Activated CD8-positive, alpha-beta T cell treated with anti-CD3 and anti-CD28 coated beads for 36 hours (primary cell): ENCODE measurements at regions not wholly inside any gene's neighbourhood (a gene's known extent, or its start where the extent isn't known, plus 50 kb on each side); places are given as distances from the start of the nearest gene placed in this dataset.

Source experiments
- ATAC-seq: fragments of 200-7000 bp; cut with Tn5 transposase; one replicate; pipeline ENCODE4 v1.10.0; 2021; ENCODE audit warnings: mild to moderate bottlenecking, moderate library complexity
- CTCF ChIA-PET: fragments of 350-600 bp; sonication (Branson Sonifier 250); formaldehyde crosslinking; loops from one replicate; lab custom pipeline; 2021; ENCODE audit warnings: antibody characterized with exemption; lab: Charles Lee
- POLR2A ChIA-PET: fragments of 350-600 bp; sonication (Branson Sonifier 250); formaldehyde crosslinking; loops from one replicate; lab custom pipeline; 2021; ENCODE audit warnings: antibody characterized with exemption; lab: Charles Lee
- DNase-seq: peaks from one replicate; pipeline ENCODE4 v3.0.0-alpha.2; 2020
- H3K27ac Mint-ChIP-seq: one replicate; pipeline ENCODE4 v1.8.0; 2021; ENCODE audit warnings: mild to moderate bottlenecking, mixed read lengths
- H3K27me3 Mint-ChIP-seq: one replicate; pipeline ENCODE4 v1.8.0; 2021; ENCODE audit warnings: mixed read lengths
- H3K36me3 Mint-ChIP-seq: one replicate; pipeline ENCODE4 v1.8.0; 2021; ENCODE audit warnings: low read depth, mixed read lengths
- H3K4me1 Mint-ChIP-seq: one replicate; pipeline ENCODE4 v1.8.0; 2021; ENCODE audit warnings: low read depth, mixed read lengths
- H3K4me3 Mint-ChIP-seq: one replicate; pipeline ENCODE4 v1.8.0; 2021; ENCODE audit warnings: mild to moderate bottlenecking, moderate library complexity, mixed read lengths
- H3K9me3 Mint-ChIP-seq: one replicate; pipeline ENCODE4 v1.8.0; 2021; ENCODE audit warnings: mixed read lengths
- intact Hi-C: fragments of 100-400 bp; cut with micrococcal nuclease; formaldehyde crosslinking; loops from one replicate; pipeline ENCODE4 v1.10.0; 2022
- TF ChIP-seq, protein P1 (sequence below): fragments of 200-600 bp; IDR thresholded peaks from one replicate; pipeline ENCODE4 v1.8.0; 2022; ENCODE audit warnings: antibody characterized with exemption, mild to moderate bottlenecking

DNA sequence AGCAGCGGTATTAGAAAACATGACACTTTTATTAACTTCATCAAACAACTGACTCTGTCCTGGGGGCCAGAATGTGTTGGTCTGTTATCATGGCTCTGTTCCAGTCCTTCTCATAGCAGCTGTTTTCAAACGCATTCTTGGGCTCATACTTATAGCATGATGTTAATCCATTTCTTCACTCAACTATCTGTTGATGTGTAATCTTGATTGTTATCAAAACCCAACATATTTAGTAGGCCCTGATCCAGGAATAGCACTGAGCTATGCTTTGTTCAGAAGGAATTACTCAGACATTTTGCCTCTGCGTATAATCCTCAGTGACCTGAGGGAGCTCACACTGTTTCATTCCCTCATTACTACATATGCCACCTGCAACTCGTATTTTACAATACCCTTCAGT lies 315.9 kb downstream of the BMP4 start:
- Mint-ChIP-seq H3K4me3 (no peak overlapping the region), H3K4me1 (no peaks in the 10 kb centered on the region), H3K9me3 (peaks cover 4% of the 10 kb centered on the region), H3K27me3 (no peaks in the 10 kb centered on the region), H3K27ac (no peak overlapping the region), H3K36me3 (no peaks in the 10 kb centered on the region)
- ChIA-PET POLR2A (no interaction called here), CTCF (no interaction called here)
- ATAC-seq (no peak), DNase-seq (no peak)
- TF ChIP-seq, protein P1, sequence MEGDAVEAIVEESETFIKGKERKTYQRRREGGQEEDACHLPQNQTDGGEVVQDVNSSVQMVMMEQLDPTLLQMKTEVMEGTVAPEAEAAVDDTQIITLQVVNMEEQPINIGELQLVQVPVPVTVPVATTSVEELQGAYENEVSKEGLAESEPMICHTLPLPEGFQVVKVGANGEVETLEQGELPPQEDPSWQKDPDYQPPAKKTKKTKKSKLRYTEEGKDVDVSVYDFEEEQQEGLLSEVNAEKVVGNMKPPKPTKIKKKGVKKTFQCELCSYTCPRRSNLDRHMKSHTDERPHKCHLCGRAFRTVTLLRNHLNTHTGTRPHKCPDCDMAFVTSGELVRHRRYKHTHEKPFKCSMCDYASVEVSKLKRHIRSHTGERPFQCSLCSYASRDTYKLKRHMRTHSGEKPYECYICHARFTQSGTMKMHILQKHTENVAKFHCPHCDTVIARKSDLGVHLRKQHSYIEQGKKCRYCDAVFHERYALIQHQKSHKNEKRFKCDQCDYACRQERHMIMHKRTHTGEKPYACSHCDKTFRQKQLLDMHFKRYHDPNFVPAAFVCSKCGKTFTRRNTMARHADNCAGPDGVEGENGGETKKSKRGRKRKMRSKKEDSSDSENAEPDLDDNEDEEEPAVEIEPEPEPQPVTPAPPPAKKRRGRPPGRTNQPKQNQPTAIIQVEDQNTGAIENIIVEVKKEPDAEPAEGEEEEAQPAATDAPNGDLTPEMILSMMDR, result no peak
- intact Hi-C loops, result no loop called here

DNA sequence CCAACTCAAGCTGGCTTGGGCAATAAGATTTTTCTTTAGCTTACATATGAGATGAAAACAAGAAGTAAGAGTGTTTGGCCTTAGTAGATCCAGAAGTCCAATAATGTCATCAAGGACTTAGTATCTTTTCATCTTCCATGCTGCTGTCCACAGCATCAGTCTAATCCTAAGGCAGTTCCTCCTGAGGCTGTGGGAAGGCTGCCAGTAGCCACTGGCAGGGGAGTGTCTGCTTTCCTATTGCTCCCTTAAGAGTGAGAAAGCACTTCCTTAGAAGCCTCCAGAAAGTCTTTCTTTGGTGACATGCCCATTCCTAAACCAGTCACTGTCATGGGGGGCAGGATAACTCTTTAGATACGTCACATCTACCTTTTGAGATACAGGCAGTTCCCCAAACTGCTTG lies 317.7 kb downstream of the BMP4 start:
- H3K4me1 Mint-ChIP-seq, result no peaks in the 10 kb centered on the region
- CTCF ChIA-PET, result no interaction called here

DNA sequence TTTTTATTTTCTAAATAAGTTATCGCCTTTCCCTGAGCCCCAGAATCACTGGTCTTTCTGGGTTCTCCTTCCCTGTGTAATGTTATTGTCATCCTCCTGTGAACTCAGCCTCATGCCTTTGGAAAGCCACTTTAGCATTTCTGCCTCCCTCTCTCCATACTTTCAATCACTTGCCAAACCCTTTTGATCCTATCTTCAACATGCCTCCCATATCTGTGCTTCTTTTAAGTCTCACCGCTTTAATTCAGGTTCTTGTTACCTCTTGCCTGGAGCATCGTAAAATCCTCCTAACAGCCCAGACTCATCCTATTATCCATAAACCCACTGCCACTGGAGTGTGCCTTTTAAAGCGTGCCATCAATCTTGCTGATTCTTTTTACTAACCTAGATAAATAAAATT lies 321.8 kb downstream of the BMP4 start:
- DNase-seq (no peak), ATAC-seq (no peak)
- H3K4me1 Mint-ChIP-seq, result no peaks in the 10 kb centered on the region
- H3K36me3 Mint-ChIP-seq, result no peaks in the 10 kb centered on the region
- H3K27me3 Mint-ChIP-seq, result no peaks in the 10 kb centered on the region
- ChIA-PET CTCF (no interaction called here), POLR2A (no interaction called here)
- intact Hi-C loops, result no loop called here
- H3K27ac Mint-ChIP-seq, result no peak overlapping the region
- peaks cover 3% of the 10 kb centered on the region for H3K9me3 Mint-ChIP-seq
- TF ChIP-seq, protein P1, result no peak
- H3K4me3 Mint-ChIP-seq, result no peak overlapping the region

More for the DNA sequence above, 317.7 kb downstream of the BMP4 start:
- POLR2A ChIA-PET, result no interaction called here
- Mint-ChIP-seq H3K36me3 (no peaks in the 10 kb centered on the region), H3K4me3 (no peak overlapping the region), H3K9me3 (peaks cover 7% of the 10 kb centered on the region), H3K27me3 (no peaks in the 10 kb centered on the region), H3K27ac (no peak overlapping the region)
- TF ChIP-seq, protein P1, result no peak
- ATAC-seq (no peak), DNase-seq (no peak)
- intact Hi-C loops, result no loop called here

DNA sequence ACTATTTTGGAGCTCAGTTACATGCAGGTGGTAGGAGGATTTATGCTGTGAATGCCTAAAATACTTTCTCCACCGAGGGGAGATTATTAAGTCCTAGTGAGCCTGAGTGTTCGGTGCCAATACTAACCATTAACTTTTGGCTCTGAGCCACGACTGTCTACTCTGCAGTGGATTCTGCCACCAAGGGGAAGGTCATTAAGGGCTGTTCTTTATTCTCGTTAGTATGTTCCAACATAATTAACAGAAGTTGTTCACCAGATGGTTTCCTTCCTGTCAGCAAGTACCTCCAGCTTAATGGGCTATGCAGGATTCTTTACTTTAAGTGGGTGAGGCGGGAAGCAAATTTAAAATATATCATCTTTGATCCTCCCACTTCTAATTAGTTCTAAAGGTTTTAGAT lies 326.3 kb downstream of the BMP4 start:
- H3K27me3 Mint-ChIP-seq, result no peaks in the 10 kb centered on the region
- no peak overlapping the region for H3K4me3 Mint-ChIP-seq
- H3K9me3 Mint-ChIP-seq, result peaks cover 3% of the 10 kb centered on the region
- DNase-seq, result no peak
- ATAC-seq, result no peak
- H3K36me3 Mint-ChIP-seq, result no peaks in the 10 kb centered on the region
- TF ChIP-seq, protein P1, result no peak
- no peaks in the 10 kb centered on the region for H3K4me1 Mint-ChIP-seq
- no peak overlapping the region for H3K27ac Mint-ChIP-seq
- ChIA-PET POLR2A (no interaction called here), CTCF (no interaction called here)
- intact Hi-C loops, result no loop called here

DNA sequence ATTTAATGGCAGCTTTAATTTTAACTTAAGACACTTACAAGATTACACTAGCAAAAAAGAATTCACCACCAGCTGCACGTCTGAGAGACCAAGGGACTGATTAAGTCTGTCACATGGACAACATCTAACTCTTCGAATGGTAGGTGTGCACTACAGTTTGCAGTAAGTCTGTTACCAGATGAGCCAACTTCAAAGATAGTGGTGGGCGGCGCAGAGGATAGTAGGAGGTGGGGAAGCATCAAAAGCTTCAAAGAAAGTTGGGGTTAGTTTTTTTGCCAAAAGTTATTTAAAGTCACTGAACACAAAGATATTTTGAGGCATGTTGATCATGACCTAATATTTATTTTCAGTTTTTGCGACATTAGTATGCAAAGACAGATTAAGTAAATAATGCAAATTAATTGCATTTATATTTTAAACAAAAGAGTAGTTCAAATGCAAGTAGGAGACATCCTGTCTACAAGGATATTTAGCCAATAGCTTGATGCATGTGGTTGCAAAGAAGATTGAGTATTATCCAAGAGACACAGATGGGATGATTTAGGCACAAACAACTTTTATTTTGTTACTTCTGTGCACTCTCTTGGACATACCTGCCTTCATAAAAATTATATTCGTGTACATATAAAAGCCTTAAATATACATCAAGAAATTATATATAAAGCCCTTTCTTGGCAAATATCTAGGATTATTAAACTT lies 327.7 kb downstream of the BMP4 start:
- no peak for ATAC-seq
- ChIA-PET POLR2A (no interaction called here), CTCF (no interaction called here)
- intact Hi-C loops, result no loop called here
- no peaks in the 10 kb centered on the region for H3K9me3 Mint-ChIP-seq
- no peak overlapping the region for H3K27ac Mint-ChIP-seq
- H3K36me3 Mint-ChIP-seq, result no peaks in the 10 kb centered on the region
- no peaks in the 10 kb centered on the region for H3K4me1 Mint-ChIP-seq
- TF ChIP-seq, protein P1, result no peak
- no peaks in the 10 kb centered on the region for H3K27me3 Mint-ChIP-seq
- DNase-seq, result peak; percentile 2
- H3K4me3 Mint-ChIP-seq, result no peak overlapping the region
